Fibroblast of the aortic adventitia (primary cell): ENCODE measurements at regions not wholly inside any gene's neighbourhood (a gene's known extent, or its start where the extent isn't known, plus 50 kb on each side); places are given as distances from the start of the nearest gene placed in this dataset.
"Not testable (repeated sequence)": the region's sequence is repeated elsewhere in the genome, so short reads cannot be mapped to it uniquely, and the experiment has no call there.

Experiments
- DNase-seq: peaks from one replicate; pipeline ENCODE4 v3.0.0-alpha.2; 2010; ENCODE audit warnings: low read depth
- H3K4me3 ChIP-seq: 2 replicates; pipeline ENCODE4 v1.5.1; 2011; ENCODE audit warnings: low read depth, mild to moderate bottlenecking, control low read depth, low read length, moderate library complexity
- CTCF ChIP-seq: IDR thresholded peaks from 2 replicates; pipeline ENCODE4 v1.5.1; 2011; ENCODE audit warnings: mild to moderate bottlenecking, low read length, control low read depth, inconsistent platforms; ENCODE audit not compliant: insufficient read depth

GRCh38 chr20:57980506-57980905 lies 247.9 kb downstream of the ANKRD60 start:
- TF ChIP-seq CTCF: no peak
- DNase-seq: no peak
- H3K4me3 ChIP-seq: no peak overlapping the region

- no peak for DNase-seq
- no peak for TF ChIP-seq CTCF
- H3K4me3 ChIP-seq: no peak overlapping the region
These were observed 250.9 kb downstream of the ANKRD60 start for GRCh38 chr20:57977569-57977968.

- no peak for TF ChIP-seq CTCF
- no peak overlapping the region for H3K4me3 ChIP-seq
- DNase-seq: no peak
These were observed 251.3 kb downstream of the ANKRD60 start for GRCh38 chr20:57977141-57977540.

GRCh38 chr20:57974863-57975262 lies 253.6 kb downstream of the ANKRD60 start:
- no peak for DNase-seq
- TF ChIP-seq CTCF: no peak
- no peak overlapping the region for H3K4me3 ChIP-seq

- no peak for DNase-seq
- no peak overlapping the region for H3K4me3 ChIP-seq
- TF ChIP-seq CTCF: no peak
These were observed 254.6 kb downstream of the ANKRD60 start for GRCh38 chr20:57973886-57974285.

GRCh38 chr20:57971583-57971982 lies 256.9 kb downstream of the ANKRD60 start:
- not testable (repeated sequence) for DNase-seq

GRCh38 chr20:57970856-57971255 lies 257.6 kb downstream of the ANKRD60 start:
- TF ChIP-seq CTCF: no peak
- H3K4me3 ChIP-seq: no peak overlapping the region
- no peak for DNase-seq

More at GRCh38 chr20:57971583-57971982, 256.9 kb downstream of the ANKRD60 start:
- not testable (repeated sequence) for H3K4me3 ChIP-seq
